Astrocyte (in vitro differentiated cells and primary cell): ENCODE measurements at regions not wholly inside any gene's neighbourhood (a gene's known extent, or its start where the extent isn't known, plus 50 kb on each side); places are given as distances from the start of the nearest gene placed in this dataset.

Experiments used
- DNase-seq: peaks from one replicate; pipeline ENCODE4 v3.0.0-alpha.2; 2010; ENCODE audit warnings: low read depth
- FAIRE-seq: peaks from 2 replicates; lab custom pipeline; 2011; peaks lifted over from hg19 to GRCh38; lab: Jason Lieb, UNC
- H2AFZ ChIP-seq: 2 replicates; pipeline ENCODE4 v1.6.0; 2012; ENCODE audit warnings: low read depth, low read length, inconsistent platforms
- H3K27ac ChIP-seq: 2 replicates; pipeline ENCODE4 v1.5.1; 2011; ENCODE audit warnings: low read depth, low read length, inconsistent platforms
- H3K27me3 ChIP-seq: 2 replicates; pipeline ENCODE4 v1.6.0; 2011; ENCODE audit warnings: low read length, inconsistent platforms; ENCODE audit not compliant: insufficient read depth
- H3K36me3 ChIP-seq: 2 replicates; pipeline ENCODE4 v1.5.1; 2011; ENCODE audit warnings: low read length, inconsistent platforms; ENCODE audit not compliant: insufficient read depth
- H3K4me1 ChIP-seq: 2 replicates; pipeline ENCODE4 v1.5.1; 2011; ENCODE audit warnings: low read length, inconsistent platforms; ENCODE audit not compliant: insufficient read depth
- H3K4me2 ChIP-seq: 2 replicates; pipeline ENCODE4 v1.6.0; 2012; ENCODE audit warnings: low read length, inconsistent platforms
- H3K4me3 ChIP-seq: 2 replicates; pipeline ENCODE4 v1.5.1; 2011; ENCODE audit warnings: low read depth, mild to moderate bottlenecking, low read length, inconsistent platforms; ENCODE audit not compliant: insufficient read depth
- H3K79me2 ChIP-seq: 2 replicates; pipeline ENCODE4 v1.6.0; 2012; ENCODE audit warnings: mild to moderate bottlenecking, low read length, inconsistent platforms; ENCODE audit not compliant: insufficient read depth
- H3K9ac ChIP-seq: 2 replicates; pipeline ENCODE4 v1.6.0; 2012; ENCODE audit warnings: mild to moderate bottlenecking, low read length, inconsistent platforms
- H3K9me3 ChIP-seq: 2 replicates; pipeline ENCODE4 v1.5.1; 2012; ENCODE audit warnings: low read depth, mild to moderate bottlenecking, low read length, inconsistent platforms; ENCODE audit not compliant: insufficient read depth
- H4K20me1 ChIP-seq: 2 replicates; pipeline ENCODE4 v1.6.0; 2012; ENCODE audit warnings: low read length, inconsistent platforms; ENCODE audit not compliant: insufficient read depth
- H3K27ac Mint-ChIP-seq: one replicate; pipeline ENCODE4 v1.8.0; 2021; ENCODE audit warnings: mild to moderate bottlenecking, mixed read lengths; ENCODE audit not compliant: unreplicated experiment
- H3K27me3 Mint-ChIP-seq: one replicate; pipeline ENCODE4 v1.8.0; 2021; ENCODE audit warnings: low read depth, mixed read lengths; ENCODE audit not compliant: unreplicated experiment
- H3K36me3 Mint-ChIP-seq: one replicate; pipeline ENCODE4 v1.8.0; 2021; ENCODE audit warnings: low read depth, mixed read lengths; ENCODE audit not compliant: unreplicated experiment
- H3K4me1 Mint-ChIP-seq: one replicate; pipeline ENCODE4 v1.8.0; 2021; ENCODE audit warnings: low read depth, mixed read lengths; ENCODE audit not compliant: unreplicated experiment
- H3K4me3 Mint-ChIP-seq: one replicate; pipeline ENCODE4 v1.8.0; 2021; ENCODE audit warnings: mild to moderate bottlenecking, moderate library complexity, mixed read lengths; ENCODE audit not compliant: unreplicated experiment
- H3K9me3 Mint-ChIP-seq: one replicate; pipeline ENCODE4 v1.8.0; 2021; ENCODE audit warnings: mild to moderate bottlenecking, mixed read lengths; ENCODE audit not compliant: unreplicated experiment
- EZH2 ChIP-seq: IDR thresholded peaks from 2 replicates; pipeline ENCODE4 v1.6.1; 2012; ENCODE audit warnings: mild to moderate bottlenecking, low read length, inconsistent platforms; ENCODE audit not compliant: insufficient read depth
- TF ChIP-seq, protein P1 (sequence below): IDR thresholded peaks from 2 replicates; pipeline ENCODE4 v1.5.1; 2011; ENCODE audit warnings: low read depth, mild to moderate bottlenecking, inconsistent platforms, low read length, moderate library complexity; ENCODE audit not compliant: insufficient read depth

DNA sequence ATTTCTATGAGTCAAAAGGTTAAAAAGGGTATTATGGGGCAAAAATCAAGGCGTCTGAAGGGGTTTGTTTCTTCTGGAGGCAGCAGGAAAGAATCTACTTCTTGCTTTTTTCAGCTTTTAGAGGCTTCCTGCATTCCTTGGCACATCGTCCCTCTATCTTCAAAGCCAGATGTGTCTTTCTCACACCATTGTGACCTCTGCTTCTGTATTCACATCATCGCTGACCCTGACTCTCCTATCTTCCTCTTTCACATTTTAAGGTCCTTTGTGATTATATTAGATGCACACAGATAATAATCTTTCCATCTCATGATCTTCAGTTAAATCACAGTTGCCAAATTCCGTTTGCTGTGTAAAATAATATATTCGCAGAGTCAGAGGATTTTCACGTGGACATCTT is 112.7 kb downstream of the PPP4R3C start:
- H3K27ac ChIP-seq, result no peak overlapping the region
- no peak overlapping the region for H3K9ac ChIP-seq
- H3K27me3 ChIP-seq, result no peaks in the 10 kb centered on the region
- no peaks in the 10 kb centered on the region for H3K27me3 Mint-ChIP-seq
- no peaks in the 10 kb centered on the region for H3K36me3 ChIP-seq
- no peaks in the 10 kb centered on the region for H3K9me3 ChIP-seq
- H3K4me3 Mint-ChIP-seq, result no peak overlapping the region
- H4K20me1 ChIP-seq, result no peaks in the 10 kb centered on the region
- no peaks in the 10 kb centered on the region for H3K4me1 ChIP-seq
- DNase-seq (no peak), FAIRE-seq (peak; percentile 32)
- H3K79me2 ChIP-seq, result no peaks in the 10 kb centered on the region
- H3K4me2 ChIP-seq, result no peak overlapping the region
- no peak for TF ChIP-seq EZH2
- TF ChIP-seq, protein P1, sequence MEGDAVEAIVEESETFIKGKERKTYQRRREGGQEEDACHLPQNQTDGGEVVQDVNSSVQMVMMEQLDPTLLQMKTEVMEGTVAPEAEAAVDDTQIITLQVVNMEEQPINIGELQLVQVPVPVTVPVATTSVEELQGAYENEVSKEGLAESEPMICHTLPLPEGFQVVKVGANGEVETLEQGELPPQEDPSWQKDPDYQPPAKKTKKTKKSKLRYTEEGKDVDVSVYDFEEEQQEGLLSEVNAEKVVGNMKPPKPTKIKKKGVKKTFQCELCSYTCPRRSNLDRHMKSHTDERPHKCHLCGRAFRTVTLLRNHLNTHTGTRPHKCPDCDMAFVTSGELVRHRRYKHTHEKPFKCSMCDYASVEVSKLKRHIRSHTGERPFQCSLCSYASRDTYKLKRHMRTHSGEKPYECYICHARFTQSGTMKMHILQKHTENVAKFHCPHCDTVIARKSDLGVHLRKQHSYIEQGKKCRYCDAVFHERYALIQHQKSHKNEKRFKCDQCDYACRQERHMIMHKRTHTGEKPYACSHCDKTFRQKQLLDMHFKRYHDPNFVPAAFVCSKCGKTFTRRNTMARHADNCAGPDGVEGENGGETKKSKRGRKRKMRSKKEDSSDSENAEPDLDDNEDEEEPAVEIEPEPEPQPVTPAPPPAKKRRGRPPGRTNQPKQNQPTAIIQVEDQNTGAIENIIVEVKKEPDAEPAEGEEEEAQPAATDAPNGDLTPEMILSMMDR, result no peak
- H3K36me3 Mint-ChIP-seq, result no peaks in the 10 kb centered on the region
- no peaks in the 10 kb centered on the region for H3K4me1 Mint-ChIP-seq
- H3K9me3 Mint-ChIP-seq, result no peaks in the 10 kb centered on the region
- H2AFZ ChIP-seq, result no peak overlapping the region
- no peak overlapping the region for H3K4me3 ChIP-seq
- H3K27ac Mint-ChIP-seq, result no peak overlapping the region

- FAIRE-seq (peak; percentile 55), DNase-seq (no peak)
- Histone ChIP-seq H3K4me2 (no peak overlapping the region), H3K4me3 (no peak overlapping the region), H3K36me3 (no peaks in the 10 kb centered on the region), H3K4me1 (no peaks in the 10 kb centered on the region), H3K27ac (no peak overlapping the region), H2AFZ (no peak overlapping the region), H3K9ac (no peak overlapping the region), H3K27me3 (no peaks in the 10 kb centered on the region), H3K79me2 (no peaks in the 10 kb centered on the region), H3K9me3 (no peaks in the 10 kb centered on the region), H4K20me1 (no peaks in the 10 kb centered on the region)
- Mint-ChIP-seq H3K9me3 (no peaks in the 10 kb centered on the region), H3K4me1 (no peaks in the 10 kb centered on the region), H3K27me3 (no peaks in the 10 kb centered on the region), H3K27ac (no peak overlapping the region), H3K36me3 (no peaks in the 10 kb centered on the region), H3K4me3 (no peak overlapping the region)
- TF ChIP-seq, protein P1, result peak; percentile 56
- no peak for TF ChIP-seq EZH2
Measured at GRCh38 chrX:27336466-27337091, 126.6 kb downstream of the PPP4R3C start.

GRCh38 chrX:27321632-27322031 is 141.5 kb downstream of the PPP4R3C start:
- Mint-ChIP-seq H3K27ac (no peak overlapping the region), H3K4me3 (no peak overlapping the region), H3K27me3 (no peaks in the 10 kb centered on the region), H3K4me1 (no peaks in the 10 kb centered on the region), H3K9me3 (no peaks in the 10 kb centered on the region), H3K36me3 (no peaks in the 10 kb centered on the region)
- no peak overlapping the region for H3K9ac ChIP-seq
- no peak for DNase-seq
- H3K27me3 ChIP-seq, result no peaks in the 10 kb centered on the region
- no peak overlapping the region for H3K4me3 ChIP-seq
- no peaks in the 10 kb centered on the region for H3K79me2 ChIP-seq
- no peak overlapping the region for H3K4me2 ChIP-seq
- H3K36me3 ChIP-seq, result no peaks in the 10 kb centered on the region
- H4K20me1 ChIP-seq, result no peaks in the 10 kb centered on the region
- no peaks in the 10 kb centered on the region for H3K9me3 ChIP-seq
- no peak overlapping the region for H2AFZ ChIP-seq
- no peaks in the 10 kb centered on the region for H3K4me1 ChIP-seq
- TF ChIP-seq EZH2, result no peak
- TF ChIP-seq, protein P1, result no peak
- no peak overlapping the region for H3K27ac ChIP-seq
- no peak for FAIRE-seq
